BJ (cell line): ENCODE measurements at regions not wholly inside any gene's neighbourhood (a gene's known extent, or its start where the extent isn't known, plus 50 kb on each side); places are given as distances from the start of the nearest gene placed in this dataset.

Experiments used
- CTCF ChIA-PET: fragments of 350-600 bp; formaldehyde crosslinking; extraction: SDS; loops from one replicate; lab custom pipeline; 2021; ENCODE audit warnings: antibody characterized with exemption, inconsistent platforms; lab: Yijun Ruan, JAX
- POLR2A ChIA-PET: fragments of 300-600 bp; sonication (Branson Sonifier 250); formaldehyde crosslinking; extraction: SDS; loops from one replicate; lab custom pipeline; 2021; ENCODE audit warnings: antibody characterized with exemption; lab: Charles Lee
- DNase-seq: peaks from one replicate; pipeline ENCODE4 v3.0.0-alpha.2; 2011; ENCODE audit warnings: low read depth
- H3K27me3 ChIP-seq: 2 replicates; pipeline ENCODE4 v1.6.0; 2011; ENCODE audit warnings: low read length; ENCODE audit not compliant: control insufficient read depth, insufficient read depth
- H3K36me3 ChIP-seq: 2 replicates; pipeline ENCODE4 v1.5.1; 2011; ENCODE audit warnings: low read length; ENCODE audit not compliant: control insufficient read depth, insufficient read depth
- H3K4me3 ChIP-seq: 2 replicates; pipeline ENCODE4 v1.5.1; 2011; ENCODE audit warnings: low read depth, mild to moderate bottlenecking, control low read depth, low read length
- CTCF ChIP-seq: IDR thresholded peaks from 2 replicates; pipeline ENCODE4 v1.5.1; 2011; ENCODE audit warnings: low read depth, mild to moderate bottlenecking, control low read depth, inconsistent platforms, low read length, moderate library complexity; ENCODE audit not compliant: insufficient read depth

- Histone ChIP-seq H3K4me3 (no peak overlapping the region), H3K27me3 (no peaks in the 10 kb centered on the region), H3K36me3 (no peaks in the 10 kb centered on the region)
- ChIA-PET POLR2A (no interaction called here), CTCF (no interaction called here)
- no peak for DNase-seq
- TF ChIP-seq CTCF, result no peak
Measured at GRCh38 chr2:65943099-65943786, 491.7 kb upstream of the MEIS1 start.

- H3K27me3 ChIP-seq, result no peaks in the 10 kb centered on the region
- H3K36me3 ChIP-seq, result no peaks in the 10 kb centered on the region
- no peak for TF ChIP-seq CTCF
- no peak for DNase-seq
- CTCF ChIA-PET, result no interaction called here
- no peak overlapping the region for H3K4me3 ChIP-seq
- POLR2A ChIA-PET, result no interaction called here
Measured at GRCh38 chr2:65940856-65941255, 494.1 kb upstream of the MEIS1 start.

GRCh38 chr2:65939687-65940086 lies 495.2 kb upstream of the MEIS1 start:
- DNase-seq, result no peak
- no peak for TF ChIP-seq CTCF
- Histone ChIP-seq H3K4me3 (no peak overlapping the region), H3K27me3 (no peaks in the 10 kb centered on the region), H3K36me3 (no peaks in the 10 kb centered on the region)
- POLR2A ChIA-PET, result no interaction called here
- CTCF ChIA-PET, result no interaction called here

- ChIA-PET POLR2A (no interaction called here), CTCF (no interaction called here)
- H3K27me3 ChIP-seq, result no peaks in the 10 kb centered on the region
- H3K4me3 ChIP-seq, result no peak overlapping the region
- no peaks in the 10 kb centered on the region for H3K36me3 ChIP-seq
- no peak for TF ChIP-seq CTCF
- DNase-seq, result no peak
Measured at GRCh38 chr2:65937379-65938160, 497.4 kb upstream of the MEIS1 start.

GRCh38 chr2:65934992-65935629 lies 499.8 kb upstream of the MEIS1 start:
- Histone ChIP-seq H3K4me3 (no peak overlapping the region), H3K36me3 (no peaks in the 10 kb centered on the region), H3K27me3 (no peaks in the 10 kb centered on the region)
- CTCF ChIA-PET, result no interaction called here
- TF ChIP-seq CTCF, result no peak
- POLR2A ChIA-PET, result no interaction called here
- DNase-seq, result no peak
